HL-60 (cell line): ENCODE measurements at regions not wholly inside any gene's neighbourhood (a gene's known extent, or its start where the extent isn't known, plus 50 kb on each side); places are given as distances from the start of the nearest gene placed in this dataset.

ENCODE experiments used
- DNase-seq, 2 experiments: peaks; one replicate each; pipeline ENCODE4 v3.0.0-alpha.2; 2010 to 2020; ENCODE audit warnings: low read depth in 1 of 2, low spot score in 1 of 2
- H3K27ac ChIP-seq: fragments of 250-450 bp; sonication (Bioruptor Pico); replicated peaks from 2 replicates; pipeline ENCODE4 v1.5.1; 2020; ENCODE audit warnings: mild to moderate bottlenecking, moderate library complexity
- H3K27me3 ChIP-seq: fragments of 250-450 bp; sonication (Bioruptor Pico); 2 replicates; pipeline ENCODE4 v1.5.1; 2021; ENCODE audit warnings: mild to moderate bottlenecking, moderate library complexity; ENCODE audit not compliant: insufficient read depth, poor library complexity, severe bottlenecking
- H3K4me3 ChIP-seq: replicated peaks from 2 replicates; pipeline ENCODE4 v1.5.1; 2011; ENCODE audit warnings: mild to moderate bottlenecking, control low read depth, low read length; ENCODE audit not compliant: insufficient read depth
- CTCF ChIP-seq: IDR thresholded peaks from one replicate; pipeline ENCODE4 v1.5.1; 2011; ENCODE audit warnings: low read length, control low read depth, inconsistent platforms; ENCODE audit not compliant: insufficient read depth
- GABPA ChIP-seq: IDR thresholded peaks from 2 replicates; pipeline ENCODE4 v1.6.1; 2012; ENCODE audit warnings: low read depth
- POLR2AphosphoS5 ChIP-seq: IDR thresholded peaks from 2 replicates; pipeline ENCODE4 v1.6.1; 2012; ENCODE audit warnings: low read depth
- SPI1 ChIP-seq: IDR thresholded peaks from 2 replicates; pipeline ENCODE4 v1.6.1; 2012; ENCODE audit warnings: low read depth, mild to moderate bottlenecking, borderline replicate concordance
- TF ChIP-seq, protein P1 (sequence below): IDR thresholded peaks from 2 replicates; pipeline ENCODE4 v1.6.1; 2012; ENCODE audit warnings: low read depth; ENCODE audit not compliant: insufficient replicate concordance

DNA sequence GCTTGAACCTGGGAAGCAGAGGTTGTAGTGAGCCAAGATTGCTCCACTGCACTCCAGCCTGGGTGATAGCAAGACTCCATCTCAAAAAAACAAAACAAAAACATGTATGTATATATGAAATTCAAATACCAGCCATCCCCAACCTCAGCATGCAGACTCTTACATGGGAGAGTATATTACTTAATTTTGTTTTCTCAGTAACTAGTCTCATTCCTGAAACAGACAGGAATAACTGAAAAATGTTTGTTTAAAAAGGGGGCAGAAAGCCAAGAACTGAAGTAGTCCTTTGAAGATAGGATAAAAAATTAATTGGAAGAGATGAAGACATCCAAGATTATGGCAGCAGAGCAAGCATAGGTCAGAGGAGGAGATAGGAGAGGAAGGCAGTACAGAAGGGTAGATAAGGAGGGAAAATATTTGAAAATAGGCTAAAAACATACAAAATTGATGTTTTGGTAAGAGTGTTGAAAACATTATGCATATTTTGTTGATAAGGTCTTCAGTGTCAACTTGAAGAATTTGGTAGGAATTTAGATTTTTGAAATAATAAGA, 309.9 kb downstream of the MAT2B start:
- no peak overlapping the region for H3K27ac ChIP-seq
- H3K4me3 ChIP-seq: no peak overlapping the region
- no peaks in the 10 kb centered on the region for H3K27me3 ChIP-seq
- TF ChIP-seq SPI1 (no peak), POLR2AphosphoS5 (no peak), GABPA (no peak), CTCF (no peak)
- TF ChIP-seq, protein P1, sequence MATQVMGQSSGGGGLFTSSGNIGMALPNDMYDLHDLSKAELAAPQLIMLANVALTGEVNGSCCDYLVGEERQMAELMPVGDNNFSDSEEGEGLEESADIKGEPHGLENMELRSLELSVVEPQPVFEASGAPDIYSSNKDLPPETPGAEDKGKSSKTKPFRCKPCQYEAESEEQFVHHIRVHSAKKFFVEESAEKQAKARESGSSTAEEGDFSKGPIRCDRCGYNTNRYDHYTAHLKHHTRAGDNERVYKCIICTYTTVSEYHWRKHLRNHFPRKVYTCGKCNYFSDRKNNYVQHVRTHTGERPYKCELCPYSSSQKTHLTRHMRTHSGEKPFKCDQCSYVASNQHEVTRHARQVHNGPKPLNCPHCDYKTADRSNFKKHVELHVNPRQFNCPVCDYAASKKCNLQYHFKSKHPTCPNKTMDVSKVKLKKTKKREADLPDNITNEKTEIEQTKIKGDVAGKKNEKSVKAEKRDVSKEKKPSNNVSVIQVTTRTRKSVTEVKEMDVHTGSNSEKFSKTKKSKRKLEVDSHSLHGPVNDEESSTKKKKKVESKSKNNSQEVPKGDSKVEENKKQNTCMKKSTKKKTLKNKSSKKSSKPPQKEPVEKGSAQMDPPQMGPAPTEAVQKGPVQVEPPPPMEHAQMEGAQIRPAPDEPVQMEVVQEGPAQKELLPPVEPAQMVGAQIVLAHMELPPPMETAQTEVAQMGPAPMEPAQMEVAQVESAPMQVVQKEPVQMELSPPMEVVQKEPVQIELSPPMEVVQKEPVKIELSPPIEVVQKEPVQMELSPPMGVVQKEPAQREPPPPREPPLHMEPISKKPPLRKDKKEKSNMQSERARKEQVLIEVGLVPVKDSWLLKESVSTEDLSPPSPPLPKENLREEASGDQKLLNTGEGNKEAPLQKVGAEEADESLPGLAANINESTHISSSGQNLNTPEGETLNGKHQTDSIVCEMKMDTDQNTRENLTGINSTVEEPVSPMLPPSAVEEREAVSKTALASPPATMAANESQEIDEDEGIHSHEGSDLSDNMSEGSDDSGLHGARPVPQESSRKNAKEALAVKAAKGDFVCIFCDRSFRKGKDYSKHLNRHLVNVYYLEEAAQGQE: no peak
- no peak for DNase-seq

- Histone ChIP-seq H3K4me3 (no peak overlapping the region), H3K27me3 (no peaks in the 10 kb centered on the region), H3K27ac (no peak overlapping the region)
- no peak for TF ChIP-seq CTCF
- no peak for DNase-seq
Measured at GRCh38 chr5:163821142-163821541, 315.7 kb downstream of the MAT2B start.

DNA sequence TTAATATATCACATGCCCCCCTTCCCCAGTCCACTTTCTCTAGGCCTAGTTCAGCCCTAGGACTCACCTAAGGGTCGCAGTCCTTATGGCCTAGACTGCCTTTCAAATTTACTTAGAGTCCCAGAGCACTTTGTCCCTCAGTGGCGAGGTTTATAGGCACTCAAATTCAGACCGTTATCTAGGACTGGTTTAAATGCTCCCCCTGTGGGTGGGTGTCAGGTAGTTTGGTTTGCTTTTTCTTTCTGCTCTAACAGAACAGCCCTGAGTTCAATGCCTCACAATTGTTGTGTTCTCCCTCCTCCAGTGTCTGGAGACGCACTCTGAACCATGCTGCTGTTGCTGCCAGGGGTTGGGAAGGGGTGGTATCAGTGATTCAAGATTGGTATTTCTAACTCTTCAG, 317.1 kb downstream of the MAT2B start:
- no peak overlapping the region for H3K27ac ChIP-seq
- no peaks in the 10 kb centered on the region for H3K27me3 ChIP-seq
- no peak overlapping the region for H3K4me3 ChIP-seq
- no peak for DNase-seq
- no peak for TF ChIP-seq CTCF
- no peak for TF ChIP-seq SPI1
- TF ChIP-seq POLR2AphosphoS5: no peak
- TF ChIP-seq GABPA: no peak
- TF ChIP-seq, protein P1: no peak

- H3K27ac ChIP-seq: no peak overlapping the region
- TF ChIP-seq, protein P1: no peak
- TF ChIP-seq SPI1 (no peak), POLR2AphosphoS5 (no peak), CTCF (no peak), GABPA (no peak)
- H3K27me3 ChIP-seq: no peaks in the 10 kb centered on the region
- DNase-seq: no peak
- no peak overlapping the region for H3K4me3 ChIP-seq
Measured at GRCh38 chr5:163825661-163826060, 320.2 kb downstream of the MAT2B start.
